PC-9 (cell line): ENCODE measurements at regions not wholly inside any gene's neighbourhood (a gene's known extent, or its start where the extent isn't known, plus 50 kb on each side); places are given as distances from the start of the nearest gene placed in this dataset.
"Not testable (repeated sequence)": the region's sequence is repeated elsewhere in the genome, so short reads cannot be mapped to it uniquely, and the experiment has no call there.

Source experiments
- BruUV-seq: library from RNA; stranded (reverse); fragments of 400-500 nt; replicated peaks from 2 replicates; lab custom pipeline; 2021; lab: Mats Ljungman, UMichigan
- CTCF ChIA-PET: fragments of 300-600 bp; sonication (Branson Sonifier 250); formaldehyde crosslinking; loops from one replicate; lab custom pipeline; 2022; ENCODE audit warnings: antibody characterized with exemption; lab: Charles Lee
- POLR2A ChIA-PET: fragments of 300-600 bp; sonication (Branson Sonifier 250); formaldehyde crosslinking; loops from one replicate; lab custom pipeline; 2022; ENCODE audit warnings: antibody characterized with exemption; ENCODE audit not compliant: unreplicated experiment; lab: Charles Lee
- DNase-seq, 2 experiments: peaks; one replicate each; pipeline versions ENCODE4 v3.0.0 to v3.0.0-alpha.2; 2015 to 2022; ENCODE audit warnings: mixed read lengths in 1 of 2
- H2AFZ ChIP-seq: fragments of 200-600 bp; sonication (generic); 2 replicates; pipeline ENCODE4 v1.8.1; 2017; ENCODE audit warnings: antibody characterized with exemption
- H3F3A ChIP-seq: fragments of 200-600 bp; sonication (generic); 2 replicates; pipeline ENCODE4 v1.8.1; 2017; ENCODE audit warnings: antibody characterized with exemption, mild to moderate bottlenecking, low read depth; ENCODE audit not compliant: insufficient read depth
- H3K27ac ChIP-seq: fragments of 200-600 bp; sonication (generic); 2 replicates; pipeline ENCODE4 v1.6.1; 2016; ENCODE audit warnings: mixed run types
- H3K27me3 ChIP-seq: fragments of 200-600 bp; sonication (generic); 2 replicates; pipeline ENCODE4 v1.6.1; 2016; ENCODE audit warnings: low read depth, mixed run types; ENCODE audit not compliant: insufficient read depth
- H3K36me3 ChIP-seq: fragments of 200-600 bp; sonication (generic); 2 replicates; pipeline ENCODE4 v1.6.1; 2016; ENCODE audit warnings: low read depth, mixed run types
- H3K4me1 ChIP-seq: fragments of 200-600 bp; sonication (generic); replicated peaks from 2 replicates; pipeline ENCODE4 v1.6.1; 2016; ENCODE audit warnings: mixed run types; ENCODE audit not compliant: insufficient read depth
- H3K4me2 ChIP-seq: fragments of 200-600 bp; sonication (generic); 2 replicates; pipeline ENCODE4 v1.6.1; 2017; ENCODE audit warnings: mixed run types
- H3K4me3 ChIP-seq: fragments of 200-600 bp; sonication (generic); 2 replicates; pipeline ENCODE4 v1.6.1; 2016; ENCODE audit warnings: mixed run types
- H3K79me2 ChIP-seq: fragments of 200-600 bp; sonication (generic); 2 replicates; pipeline ENCODE4 v1.6.1; 2017; ENCODE audit warnings: low read depth, mixed run types
- H3K9me2 ChIP-seq: fragments of 200-600 bp; sonication (generic); 2 replicates; pipeline ENCODE4 v1.8.1; 2017; ENCODE audit warnings: mild to moderate bottlenecking; ENCODE audit not compliant: insufficient read depth
- H3K9me3 ChIP-seq: fragments of 200-600 bp; sonication (generic); 2 replicates; pipeline ENCODE4 v1.8.1; 2016; ENCODE audit warnings: low read depth; ENCODE audit not compliant: insufficient read depth
- H4K20me1 ChIP-seq: fragments of 200-600 bp; sonication (generic); 2 replicates; pipeline ENCODE4 v1.8.1; 2017; ENCODE audit not compliant: insufficient read depth
- EZH2 ChIP-seq: fragments of 200-600 bp; sonication (generic); IDR thresholded peaks from 2 replicates; pipeline ENCODE4 v1.8.0; 2017; ENCODE audit warnings: antibody characterized with exemption, low read depth
- intact Hi-C: fragments of 100-400 bp; cut with micrococcal nuclease; formaldehyde crosslinking; loops from one replicate; pipeline ENCODE4 v1.10.0; 2022; ENCODE audit not compliant: unreplicated experiment
- TF ChIP-seq, protein P1 (sequence below): fragments of 200-600 bp; sonication (generic); conservative IDR thresholded peaks from 2 replicates; pipeline ENCODE4 v1.6.1; 2017; ENCODE audit warnings: mixed run types, antibody characterized with exemption, mild to moderate bottlenecking, moderate library complexity

DNA sequence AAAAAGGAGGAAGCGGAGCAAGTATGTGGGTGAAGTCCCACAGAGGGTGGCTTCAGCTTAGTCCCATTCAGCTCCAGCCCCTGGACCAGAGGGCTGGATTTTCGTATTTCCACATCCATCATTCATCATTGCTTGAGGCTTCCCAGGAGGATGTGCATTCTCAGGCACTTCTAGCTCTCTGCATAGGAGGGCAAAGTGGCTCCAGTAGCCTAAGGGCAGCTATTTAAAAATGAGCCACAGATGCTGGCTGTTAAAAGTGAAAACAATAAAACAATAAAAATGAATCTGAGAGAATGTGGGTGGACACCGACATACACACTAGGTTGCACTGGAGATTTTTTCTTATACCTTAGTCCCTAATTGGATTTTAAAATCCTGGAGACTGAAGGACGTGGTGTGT is 629.2 kb upstream of the ZNF385D start:
- Histone ChIP-seq H3K27ac (no peak overlapping the region), H4K20me1 (no peaks in the 10 kb centered on the region), H3K4me1 (no peaks in the 10 kb centered on the region), H3K4me2 (no peak overlapping the region), H3K79me2 (no peaks in the 10 kb centered on the region), H2AFZ (no peak overlapping the region), H3K9me2 (no peaks in the 10 kb centered on the region), H3K36me3 (no peaks in the 10 kb centered on the region), H3F3A (no peaks in the 10 kb centered on the region), H3K27me3 (no peaks in the 10 kb centered on the region), H3K9me3 (no peaks in the 10 kb centered on the region), H3K4me3 (no peak overlapping the region)
- POLR2A ChIA-PET, result no interaction called here
- intact Hi-C loops, result no loop called here
- no peak for DNase-seq
- TF ChIP-seq, protein P1, sequence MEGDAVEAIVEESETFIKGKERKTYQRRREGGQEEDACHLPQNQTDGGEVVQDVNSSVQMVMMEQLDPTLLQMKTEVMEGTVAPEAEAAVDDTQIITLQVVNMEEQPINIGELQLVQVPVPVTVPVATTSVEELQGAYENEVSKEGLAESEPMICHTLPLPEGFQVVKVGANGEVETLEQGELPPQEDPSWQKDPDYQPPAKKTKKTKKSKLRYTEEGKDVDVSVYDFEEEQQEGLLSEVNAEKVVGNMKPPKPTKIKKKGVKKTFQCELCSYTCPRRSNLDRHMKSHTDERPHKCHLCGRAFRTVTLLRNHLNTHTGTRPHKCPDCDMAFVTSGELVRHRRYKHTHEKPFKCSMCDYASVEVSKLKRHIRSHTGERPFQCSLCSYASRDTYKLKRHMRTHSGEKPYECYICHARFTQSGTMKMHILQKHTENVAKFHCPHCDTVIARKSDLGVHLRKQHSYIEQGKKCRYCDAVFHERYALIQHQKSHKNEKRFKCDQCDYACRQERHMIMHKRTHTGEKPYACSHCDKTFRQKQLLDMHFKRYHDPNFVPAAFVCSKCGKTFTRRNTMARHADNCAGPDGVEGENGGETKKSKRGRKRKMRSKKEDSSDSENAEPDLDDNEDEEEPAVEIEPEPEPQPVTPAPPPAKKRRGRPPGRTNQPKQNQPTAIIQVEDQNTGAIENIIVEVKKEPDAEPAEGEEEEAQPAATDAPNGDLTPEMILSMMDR, result no peak
- CTCF ChIA-PET, result no interaction called here
- no TSS peak for BruUV-seq

DNA sequence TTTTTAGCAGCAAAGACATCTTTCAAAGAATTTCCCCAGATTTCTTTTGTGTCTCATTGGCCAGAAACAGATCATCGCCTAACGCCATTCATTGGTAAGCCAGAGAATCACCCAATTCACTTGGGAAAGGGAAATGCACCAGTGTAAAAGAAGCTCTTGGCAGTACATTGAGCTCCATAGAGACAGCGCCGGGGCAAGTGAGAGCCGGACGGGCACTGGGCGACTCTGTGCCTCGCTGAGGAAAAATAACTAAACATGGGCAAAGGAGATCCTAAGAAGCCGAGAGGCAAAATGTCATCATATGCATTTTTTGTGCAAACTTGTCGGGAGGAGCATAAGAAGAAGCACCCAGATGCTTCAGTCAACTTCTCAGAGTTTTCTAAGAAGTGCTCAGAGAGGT is 630.6 kb upstream of the ZNF385D start:
- H3K9me2 ChIP-seq, H3K4me3 ChIP-seq, DNase-seq, intact Hi-C loops, CTCF ChIA-PET, H3F3A ChIP-seq, H3K9me3 ChIP-seq, H3K4me2 ChIP-seq, H3K36me3 ChIP-seq, H3K27me3 ChIP-seq, H3K27ac ChIP-seq, POLR2A ChIA-PET, H3K4me1 ChIP-seq, H3K79me2 ChIP-seq, BruUV-seq, H4K20me1 ChIP-seq, H2AFZ ChIP-seq: not testable (repeated sequence)

DNA sequence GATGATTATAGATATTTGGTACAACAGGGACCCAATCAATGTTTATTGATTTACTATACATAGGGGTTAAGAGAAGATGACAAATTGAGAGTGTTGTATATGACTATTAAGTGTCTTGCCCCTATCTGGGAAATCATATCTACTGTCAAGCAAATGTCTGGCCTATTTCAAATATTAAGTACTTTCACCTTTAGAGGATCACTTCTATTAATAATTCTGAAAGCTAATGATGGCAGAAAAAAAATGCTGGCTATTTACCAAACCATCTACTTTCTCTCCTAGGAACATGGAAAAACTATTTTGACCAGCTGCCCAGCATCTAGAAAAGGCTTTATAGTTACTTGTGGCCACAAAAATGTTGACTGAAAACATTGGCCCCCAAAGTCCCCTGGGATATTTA is 632.3 kb upstream of the ZNF385D start:
- CTCF ChIA-PET, result no interaction called here
- Histone ChIP-seq H3F3A (no peaks in the 10 kb centered on the region), H2AFZ (no peak overlapping the region), H3K79me2 (no peaks in the 10 kb centered on the region), H3K27me3 (no peaks in the 10 kb centered on the region), H3K9me3 (no peaks in the 10 kb centered on the region), H3K36me3 (no peaks in the 10 kb centered on the region), H3K9me2 (0 out of 2 replicates have a peak, but pooled peaks cover 1% of the 10 kb centered on the region), H4K20me1 (no peaks in the 10 kb centered on the region), H3K4me3 (no peak overlapping the region), H3K4me1 (no peaks in the 10 kb centered on the region), H3K4me2 (no peak overlapping the region), H3K27ac (no peak overlapping the region)
- no peak for DNase-seq
- TF ChIP-seq, protein P1, result no peak
- TF ChIP-seq EZH2, result no peak
- intact Hi-C loops, result no loop called here
- POLR2A ChIA-PET, result no interaction called here
- BruUV-seq, result no TSS peak

DNA sequence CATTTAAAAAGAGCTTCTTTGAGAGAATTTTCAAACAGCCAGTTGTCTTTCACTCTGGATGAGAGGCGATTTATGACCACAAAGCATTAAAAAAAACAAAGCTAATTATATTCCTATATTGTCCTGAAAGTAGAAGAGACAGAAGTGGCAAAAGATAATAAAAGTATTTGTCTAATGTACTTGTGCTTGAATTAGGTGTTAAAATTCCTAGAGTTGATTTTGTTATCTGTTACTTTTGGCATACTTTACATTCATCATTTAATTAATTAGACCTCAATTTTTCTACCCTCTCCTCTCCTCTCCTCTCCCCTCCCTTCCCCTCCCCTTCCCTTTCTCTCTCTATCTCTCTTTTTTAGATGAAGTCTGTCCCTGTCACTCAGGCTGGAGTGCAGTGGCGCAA is 635.1 kb upstream of the ZNF385D start:
- no peaks in the 10 kb centered on the region for H3K4me1 ChIP-seq
- H3F3A ChIP-seq, result no peaks in the 10 kb centered on the region
- H3K36me3 ChIP-seq, result no peaks in the 10 kb centered on the region
- no peaks in the 10 kb centered on the region for H3K9me3 ChIP-seq
- 0 out of 2 replicates have a peak, but pooled peaks cover 6% of the 10 kb centered on the region for H3K9me2 ChIP-seq
- intact Hi-C loops, result no loop called here
- ChIA-PET CTCF (no interaction called here), POLR2A (no interaction called here)
- H3K27ac ChIP-seq, result no peak overlapping the region
- no TSS peak for BruUV-seq
- TF ChIP-seq, protein P1, result no peak
- TF ChIP-seq EZH2, result no peak
- no peak overlapping the region for H2AFZ ChIP-seq
- no peaks in the 10 kb centered on the region for H4K20me1 ChIP-seq
- DNase-seq, result no peak
- no peak overlapping the region for H3K4me3 ChIP-seq
- no peak overlapping the region for H3K4me2 ChIP-seq
- no peaks in the 10 kb centered on the region for H3K27me3 ChIP-seq
- H3K79me2 ChIP-seq, result no peaks in the 10 kb centered on the region
